ENCODE measurements at regions not wholly inside any gene's neighbourhood (a gene's known extent, or its start where the extent isn't known, plus 50 kb on each side); places are given as distances from the start of the nearest gene placed in this dataset.

DNA sequence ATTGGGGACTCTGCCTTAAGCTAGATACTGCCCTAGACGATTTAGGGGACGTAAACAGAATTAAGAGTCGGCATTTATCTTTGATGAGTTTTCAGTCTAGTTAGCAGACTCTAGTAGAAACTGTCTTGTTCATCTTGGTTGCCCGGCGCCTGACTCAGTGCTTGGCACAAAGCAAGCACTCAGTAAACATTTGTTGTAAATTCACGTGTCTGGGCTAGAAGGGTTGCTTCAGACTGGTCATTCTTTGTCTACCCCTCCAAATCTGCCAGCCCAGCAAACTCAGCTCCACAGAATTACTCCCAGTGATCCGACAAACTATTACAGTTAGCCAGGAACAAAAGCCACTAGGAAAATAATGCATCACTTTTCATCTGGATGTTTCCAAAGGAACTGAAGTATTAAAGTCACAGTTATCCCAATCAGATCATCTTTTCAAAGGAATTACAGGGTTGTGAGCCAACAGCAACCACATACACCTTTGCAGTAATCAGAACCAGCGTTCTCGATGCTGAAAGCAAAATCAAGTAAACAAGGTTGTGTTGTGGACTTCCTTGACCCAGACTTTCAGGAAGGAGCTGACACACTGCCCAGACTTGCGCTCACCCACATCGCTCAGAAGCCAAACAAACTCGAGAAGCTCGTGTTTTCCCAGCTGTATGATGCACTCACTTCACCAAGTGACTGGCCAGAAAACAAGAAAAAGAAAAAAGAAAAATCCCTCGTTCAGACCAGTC is 66.5 kb upstream of the GADD45A start:
- DNase-seq = no peak

DNA sequence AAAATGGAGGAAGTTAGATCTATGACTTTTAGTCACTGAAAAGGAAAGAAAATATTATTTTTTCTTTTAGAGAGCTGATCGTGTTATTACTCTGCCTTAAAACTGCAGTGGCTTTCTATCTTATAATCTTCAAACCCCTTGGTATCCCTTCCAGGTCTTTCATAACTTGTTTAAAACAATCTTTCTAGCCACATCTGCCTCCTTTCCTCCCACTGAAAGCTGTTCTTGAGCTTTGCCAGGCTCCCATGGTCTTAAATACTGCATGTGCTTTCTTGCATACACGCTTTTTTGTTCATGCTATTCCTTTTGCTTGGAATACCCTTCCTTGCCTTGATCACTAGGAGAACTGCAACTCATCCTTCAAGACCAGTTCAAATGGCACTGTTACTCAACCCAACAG is 65.9 kb upstream of the GADD45A start:
- no peak for DNase-seq

DNA sequence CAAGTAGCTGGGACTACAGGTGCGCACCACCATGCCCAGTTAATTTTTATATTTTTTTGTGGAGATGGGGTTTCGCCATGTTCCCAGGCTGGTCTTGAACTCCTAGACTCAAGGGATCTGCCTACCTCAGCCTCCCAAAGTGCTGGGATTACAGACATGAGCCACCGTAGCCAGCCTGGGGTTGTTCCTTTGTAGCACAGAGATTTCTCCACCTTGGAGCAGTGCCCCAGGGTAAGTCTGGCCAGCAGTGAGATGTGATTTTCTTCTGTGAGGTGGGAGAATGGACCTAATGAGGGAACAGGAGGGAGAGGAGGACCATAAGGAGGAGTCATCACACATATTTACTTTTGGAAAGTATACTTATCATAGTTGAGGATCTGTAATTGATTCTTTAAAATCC is 61.1 kb upstream of the GADD45A start:
- no peak for DNase-seq

DNA sequence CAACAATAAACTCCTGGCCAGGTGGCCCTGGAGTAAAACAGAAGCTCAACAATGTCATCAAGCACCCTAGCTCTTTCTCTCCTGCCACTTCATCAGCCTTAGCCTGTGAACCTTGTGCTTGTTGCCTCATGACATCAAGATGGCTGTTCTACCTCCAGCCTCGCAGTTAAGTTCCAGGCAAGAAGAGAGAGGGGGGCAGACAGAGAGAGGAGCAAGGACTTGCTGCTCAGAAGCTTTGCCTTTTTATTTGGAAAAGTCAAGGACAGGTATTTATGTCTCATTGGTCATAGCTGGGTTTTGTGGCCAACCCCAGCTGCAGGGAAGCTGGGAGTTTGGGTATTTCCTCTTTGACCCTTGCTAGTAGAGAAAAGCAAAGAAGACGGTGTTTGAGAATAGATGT is 60.3 kb upstream of the GADD45A start:
- DNase-seq = no peak

DNA sequence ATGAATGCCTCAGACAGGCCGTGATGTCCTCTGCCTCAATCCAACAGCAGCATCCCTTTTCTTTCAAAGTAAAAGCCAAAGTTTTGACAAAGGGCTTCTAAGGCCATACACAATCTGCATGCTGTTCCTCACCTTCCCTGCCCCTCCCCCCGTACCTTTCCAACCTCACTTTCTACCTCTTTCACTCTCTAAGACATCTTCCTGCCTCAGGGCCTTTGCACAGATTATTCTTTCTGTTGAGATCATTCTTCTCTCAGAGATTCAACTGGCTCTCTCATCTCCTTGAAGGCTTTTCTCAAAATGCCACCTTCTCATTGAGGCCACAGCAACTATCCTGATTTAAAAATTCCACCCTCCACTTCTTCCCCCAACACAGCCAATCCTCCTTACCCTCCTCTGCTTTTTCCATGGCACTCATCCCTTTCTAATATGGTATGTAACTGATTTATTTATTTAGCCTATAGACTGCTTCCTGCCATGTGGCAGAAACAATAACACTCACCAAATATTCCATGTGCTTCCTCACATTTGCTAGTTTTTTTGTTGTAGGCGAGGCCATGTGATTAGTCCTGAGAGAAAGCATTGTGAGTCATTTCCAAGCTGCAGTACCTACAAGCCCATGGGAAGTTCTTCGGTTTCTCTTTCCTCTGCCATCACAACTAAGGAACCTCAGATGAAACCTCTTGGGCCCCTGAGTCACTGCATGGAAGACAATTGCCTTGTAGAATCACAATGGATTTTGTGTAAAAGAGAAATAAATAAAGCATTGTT is 58.7 kb upstream of the GADD45A start:
- DNase-seq = no peak

DNA sequence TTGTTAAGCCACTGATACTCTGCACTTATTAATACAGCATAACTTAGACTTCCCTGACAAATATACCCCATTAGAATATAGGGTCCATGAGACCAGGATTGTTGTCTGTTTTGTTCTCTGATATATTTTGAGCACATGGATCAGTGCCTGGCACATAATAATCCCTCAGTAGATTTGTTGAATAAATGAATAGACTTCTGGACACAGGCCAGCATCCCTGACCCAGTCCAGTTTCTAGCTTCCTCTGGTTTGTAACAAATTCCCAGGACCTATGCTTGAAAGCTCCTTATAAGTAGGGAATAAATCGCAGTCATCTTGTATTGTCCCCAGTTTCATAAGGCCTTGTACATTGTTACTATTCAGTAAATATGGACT is 58.2 kb upstream of the GADD45A start:
- DNase-seq = no peak

DNA sequence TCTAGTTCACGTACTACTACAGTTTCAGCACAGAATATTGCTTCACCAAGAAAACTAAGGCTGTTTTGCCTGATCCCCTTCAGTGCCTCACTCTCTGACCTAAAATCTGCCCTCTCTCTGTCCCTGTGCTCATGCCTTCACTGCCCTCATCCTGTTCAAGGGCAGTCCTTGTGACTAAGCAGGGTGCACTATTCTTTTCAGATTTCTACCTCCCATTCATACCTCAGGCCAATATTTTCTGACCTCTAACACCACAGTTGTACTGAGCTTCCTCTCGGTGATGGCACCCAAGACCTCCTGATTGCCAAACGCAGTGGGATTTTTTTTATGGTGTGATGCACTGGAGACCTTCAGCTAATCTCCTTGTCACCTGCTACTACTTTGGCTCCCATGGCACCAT is 57.7 kb upstream of the GADD45A start:
- no peak for DNase-seq

DNA sequence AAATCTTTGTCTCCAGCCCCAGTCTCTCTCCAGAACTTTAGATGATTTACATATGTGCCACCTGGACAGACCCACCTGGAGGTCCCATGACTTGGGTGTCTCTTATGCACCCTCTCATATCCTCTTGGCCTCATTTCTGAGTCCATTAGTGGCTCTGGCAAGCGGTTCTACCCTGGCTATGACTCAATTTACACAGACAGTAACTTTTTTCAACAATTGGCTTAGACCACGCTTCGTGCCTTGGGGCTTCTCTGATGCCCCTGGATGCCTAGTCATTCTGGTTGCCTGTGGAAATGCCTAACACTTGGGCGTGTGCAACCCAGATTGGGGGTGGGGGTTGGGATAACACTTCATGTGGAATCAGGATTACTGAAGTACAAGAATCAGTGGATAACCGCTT is 57.1 kb upstream of the GADD45A start:
- no peak for DNase-seq

DNA sequence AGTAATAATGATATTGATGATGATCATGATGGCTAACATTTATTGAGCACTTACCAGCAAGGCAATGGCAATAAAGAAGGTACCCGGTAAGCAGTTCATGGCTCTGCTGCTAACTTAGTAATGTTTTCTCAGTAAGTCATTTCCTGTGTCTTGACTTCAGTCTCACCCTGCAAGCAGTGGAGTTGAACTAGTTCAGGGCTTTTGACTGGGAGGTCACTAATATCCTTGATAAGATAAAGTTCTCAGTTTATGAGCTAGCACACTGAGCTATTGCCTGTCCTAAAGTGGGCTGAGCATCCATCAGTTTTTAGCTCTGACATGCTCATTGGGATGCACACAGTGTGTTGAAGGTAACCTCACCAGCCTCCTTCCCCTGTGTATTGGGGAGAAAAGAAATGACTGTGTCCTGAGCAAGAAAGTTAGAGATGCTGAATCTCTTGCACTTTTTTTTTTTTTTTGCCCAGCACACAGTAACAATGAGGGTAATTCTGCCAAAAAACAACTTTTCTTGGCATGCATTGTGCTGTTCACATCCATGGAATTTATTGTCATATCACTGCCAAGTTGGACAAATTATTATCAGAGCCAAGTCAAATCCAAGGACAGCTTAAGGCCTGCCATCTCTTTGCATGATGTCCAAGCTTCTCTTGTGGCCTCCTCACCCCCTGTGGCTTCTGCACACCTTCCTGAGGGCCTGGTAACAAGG is 55.5 kb upstream of the GADD45A start:
- DNase-seq = no peak

DNA sequence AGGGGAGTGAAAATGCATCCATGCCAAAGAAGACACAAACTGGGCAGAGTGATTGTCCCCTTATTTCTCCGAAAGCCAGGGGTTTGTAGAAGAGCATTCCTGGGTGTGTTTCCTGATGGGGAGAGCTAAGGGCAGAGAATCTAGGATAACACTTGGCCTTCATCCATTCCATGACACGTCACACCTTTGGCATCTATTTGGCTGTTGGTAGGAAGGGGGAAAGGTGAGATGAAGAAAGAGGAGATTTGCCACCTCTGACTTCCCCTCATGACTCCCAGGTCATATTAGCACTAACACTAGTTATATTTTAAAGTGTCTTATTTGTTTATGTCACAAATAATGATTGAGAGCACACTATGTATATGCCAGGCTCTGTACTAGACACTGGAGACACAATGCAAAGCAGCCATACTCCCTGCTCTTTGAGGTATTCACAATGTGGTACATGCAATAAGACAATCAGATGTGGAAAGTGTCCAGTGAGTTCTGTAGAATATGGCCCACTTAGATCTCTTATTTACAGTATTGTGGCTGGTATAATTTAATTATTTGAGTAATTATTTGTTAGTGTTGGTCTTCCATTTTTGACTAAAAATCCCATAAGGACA is 54.5 kb upstream of the GADD45A start:
- no peak for DNase-seq

DNA sequence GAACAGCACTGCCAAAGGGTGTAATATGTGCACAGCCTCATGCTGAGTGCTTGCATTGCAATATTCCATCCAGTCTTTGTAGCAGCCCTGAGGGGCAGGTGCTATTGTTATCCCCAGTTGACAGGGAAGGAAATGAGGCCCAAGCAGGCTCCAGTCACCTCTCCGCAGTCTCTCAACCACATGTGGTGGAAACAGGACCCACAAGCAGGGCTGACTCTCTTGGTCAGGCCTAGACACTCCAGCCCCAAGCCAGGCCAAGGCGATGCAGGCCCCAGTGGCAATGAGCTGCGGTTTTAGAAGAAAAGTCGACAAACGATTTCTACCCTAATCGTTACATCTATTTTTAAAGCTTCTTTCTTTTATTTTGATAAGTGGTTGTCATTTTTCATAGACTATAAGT is 52.6 kb upstream of the GADD45A start:
- DNase-seq = no peak

DNA sequence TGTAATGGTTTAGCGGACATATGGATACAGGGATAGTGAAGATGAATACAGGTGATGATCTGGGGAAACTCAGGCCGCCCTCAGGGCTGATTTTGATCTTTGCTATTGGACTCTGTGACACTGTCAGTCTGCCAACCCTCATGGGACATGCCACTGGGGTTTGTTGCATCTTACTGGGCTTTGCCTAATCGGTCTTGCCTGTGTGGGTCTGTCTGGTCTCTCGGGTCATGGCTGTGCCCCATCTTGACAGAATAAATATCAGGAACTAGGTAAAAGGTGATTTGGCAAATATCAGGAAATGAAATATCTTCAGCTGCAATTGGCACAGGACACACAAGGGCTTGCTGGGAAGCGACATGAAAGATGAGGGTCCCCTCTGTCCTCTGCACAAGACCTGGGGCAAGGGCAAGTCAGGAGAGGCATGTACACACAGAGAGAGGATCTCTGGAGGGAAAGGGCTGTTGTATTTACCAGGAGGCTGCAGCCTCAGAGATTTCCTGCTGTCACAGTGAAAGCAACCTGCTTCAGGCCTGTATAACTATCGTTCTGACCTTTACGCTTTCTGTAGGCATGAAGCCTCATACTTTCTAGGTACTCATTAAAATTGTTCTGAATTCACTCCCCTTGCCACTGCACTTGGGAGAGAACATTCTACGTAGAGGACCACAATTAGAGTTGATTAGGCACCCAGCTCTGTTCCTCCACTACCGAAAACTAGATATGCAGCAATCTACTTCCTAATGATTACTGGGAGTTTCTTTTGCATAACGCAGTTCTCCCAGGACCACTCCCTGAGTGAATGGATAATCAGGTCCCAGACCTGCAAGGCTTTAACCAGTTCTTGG is 52.0 kb upstream of the GADD45A start:
- no peak for DNase-seq

DNA sequence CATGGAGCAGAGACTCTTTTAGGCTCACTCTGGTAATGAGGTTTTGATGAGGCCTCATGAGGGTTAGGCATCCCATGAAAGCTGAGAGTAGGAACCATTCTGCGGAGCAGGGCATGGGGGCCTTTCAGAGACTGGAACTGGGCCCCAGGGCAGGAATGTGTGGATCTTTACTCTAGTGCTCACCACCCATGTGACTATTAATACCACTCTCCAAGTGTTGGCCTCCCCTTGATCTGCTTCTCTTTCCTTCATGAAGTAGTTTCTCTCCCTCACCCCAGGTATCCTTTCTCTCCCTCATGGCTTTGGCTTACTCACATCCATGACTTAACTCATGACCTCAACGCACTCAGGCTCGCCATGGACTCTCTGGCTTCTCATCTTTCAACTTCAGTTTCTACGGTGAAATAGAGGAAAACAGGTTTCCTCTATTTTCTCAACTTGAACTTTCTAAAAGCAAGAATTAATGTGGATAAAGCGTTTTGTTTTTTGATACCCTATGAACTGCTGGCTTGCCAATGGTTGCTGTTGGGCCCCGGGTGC is 50.5 kb upstream of the GADD45A start:
- no peak for DNase-seq

DNA sequence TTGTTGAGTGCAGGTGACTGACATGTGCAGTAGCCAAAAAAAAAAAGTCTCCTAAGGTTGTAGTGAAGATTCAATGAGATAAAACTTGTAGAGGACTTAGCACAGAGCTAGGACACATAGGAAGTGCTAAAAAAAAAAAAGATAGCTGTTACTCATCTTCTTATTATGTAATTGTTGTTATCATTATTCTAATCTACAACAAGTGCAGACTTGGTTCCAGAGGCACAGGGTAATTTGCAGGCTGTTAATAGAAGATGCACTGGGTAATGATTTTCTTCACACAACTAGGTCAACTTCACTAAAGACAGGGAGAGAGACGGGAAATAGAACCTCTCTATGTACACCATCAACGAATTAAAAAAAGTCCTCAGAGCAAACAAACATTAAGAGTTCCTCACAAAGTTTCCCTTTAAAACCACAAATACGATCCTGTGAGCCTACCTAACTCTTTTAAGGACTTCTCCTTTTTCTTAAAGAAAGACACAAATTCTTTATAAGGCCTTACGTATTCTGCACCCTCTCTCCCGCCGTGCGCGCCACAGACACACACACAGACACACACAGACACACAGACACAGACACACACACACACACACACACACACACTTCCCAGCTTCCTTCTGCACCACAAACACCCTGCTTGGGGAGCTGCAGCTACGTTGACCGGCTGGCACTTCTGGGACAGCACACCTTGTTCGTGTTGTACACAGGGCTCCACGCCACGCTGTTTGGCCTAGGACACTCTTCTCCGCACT is 49.8 kb upstream of the GADD45A start:
- no peak for DNase-seq
